ENCODE measurements at regions not wholly inside any gene's neighbourhood (a gene's known extent, or its start where the extent isn't known, plus 50 kb on each side); places are given as distances from the start of the nearest gene placed in this dataset.

DNA sequence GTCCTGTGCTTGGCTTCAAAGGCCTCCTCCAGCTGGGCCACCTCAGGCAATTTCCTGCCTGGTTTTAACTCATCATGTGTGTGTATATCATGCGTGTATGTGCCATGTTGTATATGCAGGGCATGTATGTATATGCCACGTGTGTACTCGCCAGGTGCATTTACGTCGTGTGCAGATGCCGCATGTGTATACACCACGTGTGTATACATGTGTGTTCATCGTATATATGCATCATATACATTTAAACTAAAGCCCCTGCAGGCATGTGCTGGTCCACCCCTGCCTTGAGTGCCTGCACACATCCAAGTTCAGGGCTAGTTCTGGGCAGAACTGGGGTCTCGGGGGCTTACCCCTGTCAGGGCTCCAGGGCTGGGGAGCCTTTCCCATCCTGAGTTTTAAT lies 54.0 kb upstream of the SMOC2 start:
- TF ChIP-seq, protein P1, sequence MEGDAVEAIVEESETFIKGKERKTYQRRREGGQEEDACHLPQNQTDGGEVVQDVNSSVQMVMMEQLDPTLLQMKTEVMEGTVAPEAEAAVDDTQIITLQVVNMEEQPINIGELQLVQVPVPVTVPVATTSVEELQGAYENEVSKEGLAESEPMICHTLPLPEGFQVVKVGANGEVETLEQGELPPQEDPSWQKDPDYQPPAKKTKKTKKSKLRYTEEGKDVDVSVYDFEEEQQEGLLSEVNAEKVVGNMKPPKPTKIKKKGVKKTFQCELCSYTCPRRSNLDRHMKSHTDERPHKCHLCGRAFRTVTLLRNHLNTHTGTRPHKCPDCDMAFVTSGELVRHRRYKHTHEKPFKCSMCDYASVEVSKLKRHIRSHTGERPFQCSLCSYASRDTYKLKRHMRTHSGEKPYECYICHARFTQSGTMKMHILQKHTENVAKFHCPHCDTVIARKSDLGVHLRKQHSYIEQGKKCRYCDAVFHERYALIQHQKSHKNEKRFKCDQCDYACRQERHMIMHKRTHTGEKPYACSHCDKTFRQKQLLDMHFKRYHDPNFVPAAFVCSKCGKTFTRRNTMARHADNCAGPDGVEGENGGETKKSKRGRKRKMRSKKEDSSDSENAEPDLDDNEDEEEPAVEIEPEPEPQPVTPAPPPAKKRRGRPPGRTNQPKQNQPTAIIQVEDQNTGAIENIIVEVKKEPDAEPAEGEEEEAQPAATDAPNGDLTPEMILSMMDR (IDR thresholded peaks at IDR 0.05 in 2 of 3, conservative IDR thresholded peaks at IDR 0.05 in 1 of 3; ENCODE audit: borderline replicate concordance in 1 of 3, insufficient read depth in 1 of 3, low read depth in 2 of 3, low read length in 2 of 3), result no peak
- TF ChIP-seq POLR2A (IDR thresholded peaks at IDR 0.05; ENCODE audit: borderline replicate concordance, extremely low read depth, insufficient read depth, insufficient read length) (no peak), JUND (IDR thresholded peaks at IDR 0.05) (no peak), ZNF274 (IDR thresholded peaks at IDR 0.05; ENCODE audit: low read depth, low read length) (no peak)
- TF ChIP-seq, protein P2, sequence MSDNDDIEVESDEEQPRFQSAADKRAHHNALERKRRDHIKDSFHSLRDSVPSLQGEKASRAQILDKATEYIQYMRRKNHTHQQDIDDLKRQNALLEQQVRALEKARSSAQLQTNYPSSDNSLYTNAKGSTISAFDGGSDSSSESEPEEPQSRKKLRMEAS (IDR thresholded peaks at IDR 0.05), result no peak
- TF ChIP-seq, protein P3, sequence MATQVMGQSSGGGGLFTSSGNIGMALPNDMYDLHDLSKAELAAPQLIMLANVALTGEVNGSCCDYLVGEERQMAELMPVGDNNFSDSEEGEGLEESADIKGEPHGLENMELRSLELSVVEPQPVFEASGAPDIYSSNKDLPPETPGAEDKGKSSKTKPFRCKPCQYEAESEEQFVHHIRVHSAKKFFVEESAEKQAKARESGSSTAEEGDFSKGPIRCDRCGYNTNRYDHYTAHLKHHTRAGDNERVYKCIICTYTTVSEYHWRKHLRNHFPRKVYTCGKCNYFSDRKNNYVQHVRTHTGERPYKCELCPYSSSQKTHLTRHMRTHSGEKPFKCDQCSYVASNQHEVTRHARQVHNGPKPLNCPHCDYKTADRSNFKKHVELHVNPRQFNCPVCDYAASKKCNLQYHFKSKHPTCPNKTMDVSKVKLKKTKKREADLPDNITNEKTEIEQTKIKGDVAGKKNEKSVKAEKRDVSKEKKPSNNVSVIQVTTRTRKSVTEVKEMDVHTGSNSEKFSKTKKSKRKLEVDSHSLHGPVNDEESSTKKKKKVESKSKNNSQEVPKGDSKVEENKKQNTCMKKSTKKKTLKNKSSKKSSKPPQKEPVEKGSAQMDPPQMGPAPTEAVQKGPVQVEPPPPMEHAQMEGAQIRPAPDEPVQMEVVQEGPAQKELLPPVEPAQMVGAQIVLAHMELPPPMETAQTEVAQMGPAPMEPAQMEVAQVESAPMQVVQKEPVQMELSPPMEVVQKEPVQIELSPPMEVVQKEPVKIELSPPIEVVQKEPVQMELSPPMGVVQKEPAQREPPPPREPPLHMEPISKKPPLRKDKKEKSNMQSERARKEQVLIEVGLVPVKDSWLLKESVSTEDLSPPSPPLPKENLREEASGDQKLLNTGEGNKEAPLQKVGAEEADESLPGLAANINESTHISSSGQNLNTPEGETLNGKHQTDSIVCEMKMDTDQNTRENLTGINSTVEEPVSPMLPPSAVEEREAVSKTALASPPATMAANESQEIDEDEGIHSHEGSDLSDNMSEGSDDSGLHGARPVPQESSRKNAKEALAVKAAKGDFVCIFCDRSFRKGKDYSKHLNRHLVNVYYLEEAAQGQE (IDR thresholded peaks at IDR 0.05; ENCODE audit: low read depth), result no peak

Data from HCT116 (cell line).